ENCODE measurements at regions not wholly inside any gene's neighbourhood (a gene's known extent, or its start where the extent isn't known, plus 50 kb on each side); places are given as distances from the start of the nearest gene placed in this dataset.

DNA sequence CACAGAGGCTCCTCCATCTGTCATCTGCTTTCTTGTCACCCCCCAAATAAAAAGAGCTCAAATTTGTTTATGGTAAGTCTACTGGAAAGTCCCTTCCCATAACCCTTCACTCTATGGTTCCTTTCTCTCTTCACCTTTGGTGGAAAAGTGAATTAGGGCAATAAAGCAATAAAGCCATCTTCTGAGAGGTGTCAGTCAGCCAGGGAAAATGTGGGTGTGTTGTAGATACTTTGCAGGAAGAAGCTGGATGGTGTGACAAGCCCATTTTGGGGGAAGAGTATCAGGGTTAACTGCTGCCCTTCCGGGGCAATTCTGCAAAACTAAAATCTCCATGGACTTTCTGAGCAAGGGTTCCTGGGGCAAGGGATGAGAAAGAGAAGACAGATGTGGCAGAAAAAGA, 197.9 kb downstream of the SH3BP4 start:
- TF ChIP-seq EZH2 (IDR thresholded peaks at IDR 0.05; ENCODE audit: borderline replicate concordance, low read depth, low read length, severe bottlenecking): no peak
- no peaks in the 10 kb centered on the region for H3K27me3 ChIP-seq (ENCODE audit: control insufficient read depth in 2 of 2, insufficient read depth in 2 of 2, low read length in 2 of 2)
- CTCF ChIA-PET: interaction anchor here (1.0 to 1.6 kb wide), 2 partner anchors 14 to 33 kb away, joined by 3 read pairs; no protein-coding TSS in a partner anchor
- no peak overlapping the region for H3K4me2 ChIP-seq (ENCODE audit: insufficient read depth, low read length)
- H3K79me2 ChIP-seq (ENCODE audit: control insufficient read depth, insufficient read depth, low read length): no peaks in the 10 kb centered on the region
- no peaks in the 10 kb centered on the region for H3K9me1 ChIP-seq (replicated peaks; ENCODE audit: control insufficient read depth, extremely low read depth, insufficient read depth, low read length)
- dilution Hi-C loops (cut with MboI; ENCODE audit: extremely low pct_ligation_motif_present, low sequenced_read_pairs): no loop called here
- no TSS peak for BruUV-seq (replicated peaks)
- POLR2A ChIA-PET: no interaction called here
- no peaks in the 10 kb centered on the region for H3K9me3 ChIP-seq (replicated peaks; ENCODE audit: control insufficient read depth, insufficient read depth, low read length)
- H3K9ac ChIP-seq (replicated peaks; ENCODE audit: extremely low read depth, insufficient read depth, low read length): no peak overlapping the region
- no peak overlapping the region for H3K27ac ChIP-seq (ENCODE audit: insufficient read depth, low read depth, low read length)
- no peaks in the 10 kb centered on the region for H3K4me1 ChIP-seq (ENCODE audit: control insufficient read depth, extremely low read depth, insufficient read depth, low read length)
- H4K20me1 ChIP-seq (replicated peaks; ENCODE audit: control insufficient read depth, extremely low read depth, insufficient read depth, low read length): no peaks in the 10 kb centered on the region
- intact Hi-C loops (cut with micrococcal nuclease): no loop called here
- no peaks in the 10 kb centered on the region for H3K36me3 ChIP-seq (ENCODE audit: control insufficient read depth in 2 of 2, extremely low read depth in 1 of 2, insufficient read depth in 2 of 2, low read length in 2 of 2)
- no peak overlapping the region for H3K4me3 ChIP-seq (replicated peaks in 1 of 3; ENCODE audit: insufficient read depth in 1 of 3, low read depth in 1 of 3, low read length in 3 of 3)
- DNase-seq (ENCODE audit: low read depth, low spot score) (no peak), FAIRE-seq (no peak)
- no peak overlapping the region for H2AFZ ChIP-seq (ENCODE audit: low read depth, low read length)

DNA sequence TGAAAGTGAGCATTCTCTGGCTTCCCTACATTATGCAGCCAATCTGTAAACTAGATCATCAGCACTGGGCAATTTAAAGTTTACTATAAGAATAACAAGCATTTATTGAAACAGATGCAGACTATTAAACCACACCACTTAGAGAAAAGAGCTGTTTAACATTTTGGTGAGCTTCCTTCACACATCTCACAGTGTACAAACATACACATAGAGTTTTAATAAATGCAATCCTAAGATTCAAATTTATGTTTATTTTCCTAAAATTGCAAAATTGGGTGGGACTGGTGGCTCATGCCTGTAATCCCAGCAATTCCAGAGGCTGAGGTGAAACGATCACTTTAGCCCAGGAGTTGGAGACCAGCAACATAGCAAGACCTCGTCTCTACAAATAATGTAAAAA, 199.3 kb downstream of the SH3BP4 start:
- Histone ChIP-seq H3K27me3 (ENCODE audit: control insufficient read depth in 2 of 2, insufficient read depth in 2 of 2, low read length in 2 of 2) (no peaks in the 10 kb centered on the region), H3K79me2 (ENCODE audit: control insufficient read depth, insufficient read depth, low read length) (no peaks in the 10 kb centered on the region), H3K4me3 (replicated peaks in 1 of 3; ENCODE audit: insufficient read depth in 1 of 3, low read depth in 1 of 3, low read length in 3 of 3) (no peak overlapping the region), H3K9me1 (replicated peaks; ENCODE audit: control insufficient read depth, extremely low read depth, insufficient read depth, low read length) (no peaks in the 10 kb centered on the region), H2AFZ (ENCODE audit: low read depth, low read length) (no peak overlapping the region), H3K9me3 (replicated peaks; ENCODE audit: control insufficient read depth, insufficient read depth, low read length) (no peaks in the 10 kb centered on the region), H3K9ac (replicated peaks; ENCODE audit: extremely low read depth, insufficient read depth, low read length) (no peak overlapping the region), H3K27ac (ENCODE audit: insufficient read depth, low read depth, low read length) (no peak overlapping the region), H3K36me3 (ENCODE audit: control insufficient read depth in 2 of 2, extremely low read depth in 1 of 2, insufficient read depth in 2 of 2, low read length in 2 of 2) (no peaks in the 10 kb centered on the region), H3K4me2 (ENCODE audit: insufficient read depth, low read length) (no peak overlapping the region), H4K20me1 (replicated peaks; ENCODE audit: control insufficient read depth, extremely low read depth, insufficient read depth, low read length) (no peaks in the 10 kb centered on the region), H3K4me1 (ENCODE audit: control insufficient read depth, extremely low read depth, insufficient read depth, low read length) (no peaks in the 10 kb centered on the region)
- DNase-seq (ENCODE audit: low read depth, low spot score): no peak
- CTCF ChIA-PET: interaction anchor here (1.1 kb wide), 1 partner anchor 443 kb away, joined by 3 read pairs; no protein-coding TSS in a partner anchor
- FAIRE-seq: no peak
- intact Hi-C loops (cut with micrococcal nuclease) (no loop called here), dilution Hi-C loops (cut with MboI; ENCODE audit: extremely low pct_ligation_motif_present, low sequenced_read_pairs) (no loop called here)
- no TSS peak for BruUV-seq (replicated peaks)
- TF ChIP-seq GATA2 (IDR thresholded peaks at IDR 0.05; ENCODE audit: insufficient read depth, insufficient read length, low read depth, low read length) (no peak), FOS (IDR thresholded peaks at IDR 0.05; ENCODE audit: borderline replicate concordance, insufficient read depth, low read length) (no peak), POLR2A (IDR thresholded peaks at IDR 0.05; ENCODE audit: low read depth, low read length) (no peak), MYC (IDR thresholded peaks at IDR 0.05; ENCODE audit: low read depth, low read length) (no peak)
- TF ChIP-seq, protein P1, sequence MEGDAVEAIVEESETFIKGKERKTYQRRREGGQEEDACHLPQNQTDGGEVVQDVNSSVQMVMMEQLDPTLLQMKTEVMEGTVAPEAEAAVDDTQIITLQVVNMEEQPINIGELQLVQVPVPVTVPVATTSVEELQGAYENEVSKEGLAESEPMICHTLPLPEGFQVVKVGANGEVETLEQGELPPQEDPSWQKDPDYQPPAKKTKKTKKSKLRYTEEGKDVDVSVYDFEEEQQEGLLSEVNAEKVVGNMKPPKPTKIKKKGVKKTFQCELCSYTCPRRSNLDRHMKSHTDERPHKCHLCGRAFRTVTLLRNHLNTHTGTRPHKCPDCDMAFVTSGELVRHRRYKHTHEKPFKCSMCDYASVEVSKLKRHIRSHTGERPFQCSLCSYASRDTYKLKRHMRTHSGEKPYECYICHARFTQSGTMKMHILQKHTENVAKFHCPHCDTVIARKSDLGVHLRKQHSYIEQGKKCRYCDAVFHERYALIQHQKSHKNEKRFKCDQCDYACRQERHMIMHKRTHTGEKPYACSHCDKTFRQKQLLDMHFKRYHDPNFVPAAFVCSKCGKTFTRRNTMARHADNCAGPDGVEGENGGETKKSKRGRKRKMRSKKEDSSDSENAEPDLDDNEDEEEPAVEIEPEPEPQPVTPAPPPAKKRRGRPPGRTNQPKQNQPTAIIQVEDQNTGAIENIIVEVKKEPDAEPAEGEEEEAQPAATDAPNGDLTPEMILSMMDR (IDR thresholded peaks at IDR 0.05; ENCODE audit: extremely low read depth in 1 of 2, insufficient read depth in 1 of 2, low read depth in 1 of 2, low read length in 2 of 2): no peak
- TF ChIP-seq, protein P2, sequence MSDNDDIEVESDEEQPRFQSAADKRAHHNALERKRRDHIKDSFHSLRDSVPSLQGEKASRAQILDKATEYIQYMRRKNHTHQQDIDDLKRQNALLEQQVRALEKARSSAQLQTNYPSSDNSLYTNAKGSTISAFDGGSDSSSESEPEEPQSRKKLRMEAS (IDR thresholded peaks at IDR 0.05; ENCODE audit: insufficient read depth, insufficient read length): no peak
- POLR2A ChIA-PET: no interaction called here
